HCT116 (cell line): ENCODE measurements at regions not wholly inside any gene's neighbourhood (a gene's known extent, or its start where the extent isn't known, plus 50 kb on each side); places are given as distances from the start of the nearest gene placed in this dataset.

ENCODE experiments used
- ELF1 ChIP-seq: IDR thresholded peaks from 2 replicates; pipeline ENCODE4 v1.6.1; 2012; ENCODE audit warnings: low read depth, borderline replicate concordance
- EZH2 ChIP-seq: fragments of 200-600 bp; sonication (generic); IDR thresholded peaks from 2 replicates; pipeline ENCODE4 v1.6.1; 2017; ENCODE audit warnings: antibody characterized with exemption, mixed run types
- POLR2AphosphoS5 ChIP-seq: IDR thresholded peaks from 2 replicates; pipeline ENCODE4 v1.6.1; 2011; ENCODE audit warnings: mild to moderate bottlenecking, low read depth, low read length, moderate library complexity
- YY1 ChIP-seq: IDR thresholded peaks from 2 replicates; pipeline ENCODE4 v1.6.1; 2011; ENCODE audit warnings: low read length, low read depth, moderate library complexity, mild to moderate bottlenecking; ENCODE audit not compliant: insufficient replicate concordance; ENCODE audit errors: extremely low read depth
- TF ChIP-seq, protein P1 (sequence below), 3 experiments: fragments of 200-600 bp in 1 of 3; sonication (generic) in 1 of 3; IDR thresholded peaks in 2 of 3; conservative IDR thresholded peaks in 1 of 3; 2 replicates each; pipeline ENCODE4 v1.5.1; 2012 to 2017; ENCODE audit warnings: low read depth in 2 of 3, low read length in 2 of 3, antibody characterized with exemption in 1 of 3, borderline replicate concordance in 1 of 3, control low read depth in 1 of 3, mild to moderate bottlenecking in 1 of 3, mixed read lengths in 1 of 3, mixed run types in 1 of 3, moderate library complexity in 1 of 3; ENCODE audit not compliant: insufficient read depth in 1 of 3
- TF ChIP-seq, protein P2 (sequence below): IDR thresholded peaks from 2 replicates; pipeline ENCODE4 v1.6.1; 2012

DNA sequence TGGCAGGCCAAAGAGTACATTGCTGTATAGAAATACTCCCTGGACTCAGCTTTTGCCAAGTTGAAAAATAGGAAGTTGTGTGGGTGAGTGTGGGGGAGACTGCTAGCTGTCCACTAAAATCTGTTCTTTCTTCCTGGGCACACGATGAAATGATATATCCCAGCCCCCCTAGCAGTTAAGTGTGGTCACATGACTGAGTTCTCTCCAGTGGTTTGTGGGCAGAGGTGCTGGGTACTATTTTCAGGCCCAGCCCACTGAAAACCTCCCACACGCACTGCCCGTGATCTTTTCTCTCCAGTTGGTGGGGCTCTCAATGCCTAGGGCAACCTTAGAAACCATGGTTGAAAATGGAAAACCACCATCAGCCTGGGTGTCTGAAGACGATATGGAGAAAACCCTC, 119.7 kb upstream of the LMO4 start:
- TF ChIP-seq, protein P1, sequence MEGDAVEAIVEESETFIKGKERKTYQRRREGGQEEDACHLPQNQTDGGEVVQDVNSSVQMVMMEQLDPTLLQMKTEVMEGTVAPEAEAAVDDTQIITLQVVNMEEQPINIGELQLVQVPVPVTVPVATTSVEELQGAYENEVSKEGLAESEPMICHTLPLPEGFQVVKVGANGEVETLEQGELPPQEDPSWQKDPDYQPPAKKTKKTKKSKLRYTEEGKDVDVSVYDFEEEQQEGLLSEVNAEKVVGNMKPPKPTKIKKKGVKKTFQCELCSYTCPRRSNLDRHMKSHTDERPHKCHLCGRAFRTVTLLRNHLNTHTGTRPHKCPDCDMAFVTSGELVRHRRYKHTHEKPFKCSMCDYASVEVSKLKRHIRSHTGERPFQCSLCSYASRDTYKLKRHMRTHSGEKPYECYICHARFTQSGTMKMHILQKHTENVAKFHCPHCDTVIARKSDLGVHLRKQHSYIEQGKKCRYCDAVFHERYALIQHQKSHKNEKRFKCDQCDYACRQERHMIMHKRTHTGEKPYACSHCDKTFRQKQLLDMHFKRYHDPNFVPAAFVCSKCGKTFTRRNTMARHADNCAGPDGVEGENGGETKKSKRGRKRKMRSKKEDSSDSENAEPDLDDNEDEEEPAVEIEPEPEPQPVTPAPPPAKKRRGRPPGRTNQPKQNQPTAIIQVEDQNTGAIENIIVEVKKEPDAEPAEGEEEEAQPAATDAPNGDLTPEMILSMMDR (IDR thresholded peaks at IDR 0.05 in 2 of 3, conservative IDR thresholded peaks at IDR 0.05 in 1 of 3; ENCODE audit: borderline replicate concordance in 1 of 3, insufficient read depth in 1 of 3, low read depth in 2 of 3, low read length in 2 of 3), result no peak
- TF ChIP-seq ELF1 (no peak), YY1 (no peak), POLR2AphosphoS5 (no peak), EZH2 (no peak)
- TF ChIP-seq, protein P2, sequence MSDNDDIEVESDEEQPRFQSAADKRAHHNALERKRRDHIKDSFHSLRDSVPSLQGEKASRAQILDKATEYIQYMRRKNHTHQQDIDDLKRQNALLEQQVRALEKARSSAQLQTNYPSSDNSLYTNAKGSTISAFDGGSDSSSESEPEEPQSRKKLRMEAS, result no peak
